MM.1S (cell line): ENCODE measurements at regions not wholly inside any gene's neighbourhood (a gene's known extent, or its start where the extent isn't known, plus 50 kb on each side); places are given as distances from the start of the nearest gene placed in this dataset.

ENCODE experiments used
- EZH2 ChIP-seq: fragments of 300-600 bp; sonication (generic); optimal IDR thresholded peaks from 2 replicates; pipeline ENCODE3; 2017; ENCODE audit warnings: low read depth, mild to moderate bottlenecking, antibody characterized with exemption, low read length, mixed read lengths
- EZH2phosphoT487 ChIP-seq: fragments of 300-600 bp; sonication (generic); IDR thresholded peaks from 2 replicates; pipeline ENCODE4 v1.6.1; 2018; ENCODE audit warnings: antibody characterized with exemption, low read length
- TF ChIP-seq, protein P1 (sequence below): fragments of 300-600 bp; sonication (generic); IDR thresholded peaks from 2 replicates; pipeline ENCODE4 v1.5.1; 2016; ENCODE audit warnings: antibody characterized with exemption, low read length, mixed read lengths

DNA sequence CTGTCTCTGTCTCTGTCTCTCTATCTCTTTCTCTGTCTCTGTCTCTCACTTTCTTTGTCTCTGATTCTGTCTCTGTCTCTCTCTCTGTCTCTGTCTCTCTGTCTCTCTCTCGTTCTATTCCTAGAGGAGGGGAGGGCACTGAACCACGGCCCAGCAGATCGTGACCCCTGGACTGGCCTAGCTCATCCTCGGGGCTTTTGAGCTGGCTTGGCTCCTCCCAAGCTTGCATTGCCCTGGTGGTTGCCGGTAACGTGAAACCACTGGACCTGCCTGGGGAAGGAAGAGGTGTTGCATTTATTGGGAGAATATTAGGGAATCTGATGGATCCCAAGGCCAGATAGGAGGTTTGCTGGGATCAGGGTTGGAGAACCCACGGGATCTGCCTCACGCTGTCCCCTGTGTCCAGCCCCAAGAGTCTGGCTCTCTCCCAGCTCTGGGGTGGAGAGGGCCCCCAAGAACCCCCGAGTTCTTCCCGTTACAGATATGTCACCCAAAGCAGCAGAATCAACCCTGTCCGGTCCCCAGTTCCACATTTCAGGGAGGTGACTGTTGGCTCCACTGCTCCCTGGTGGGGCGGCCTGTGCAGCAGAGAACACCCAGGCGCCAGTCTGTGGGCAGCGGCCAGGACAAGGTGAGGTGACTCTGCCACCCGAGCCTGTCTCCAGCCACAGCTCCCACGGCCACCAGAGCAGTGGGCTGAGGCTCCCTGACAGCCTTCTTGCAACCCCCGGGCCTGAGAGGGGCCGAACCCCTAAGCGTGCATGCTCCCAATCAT lies 228.3 kb downstream of the TTLL2 start:
- TF ChIP-seq, protein P1, sequence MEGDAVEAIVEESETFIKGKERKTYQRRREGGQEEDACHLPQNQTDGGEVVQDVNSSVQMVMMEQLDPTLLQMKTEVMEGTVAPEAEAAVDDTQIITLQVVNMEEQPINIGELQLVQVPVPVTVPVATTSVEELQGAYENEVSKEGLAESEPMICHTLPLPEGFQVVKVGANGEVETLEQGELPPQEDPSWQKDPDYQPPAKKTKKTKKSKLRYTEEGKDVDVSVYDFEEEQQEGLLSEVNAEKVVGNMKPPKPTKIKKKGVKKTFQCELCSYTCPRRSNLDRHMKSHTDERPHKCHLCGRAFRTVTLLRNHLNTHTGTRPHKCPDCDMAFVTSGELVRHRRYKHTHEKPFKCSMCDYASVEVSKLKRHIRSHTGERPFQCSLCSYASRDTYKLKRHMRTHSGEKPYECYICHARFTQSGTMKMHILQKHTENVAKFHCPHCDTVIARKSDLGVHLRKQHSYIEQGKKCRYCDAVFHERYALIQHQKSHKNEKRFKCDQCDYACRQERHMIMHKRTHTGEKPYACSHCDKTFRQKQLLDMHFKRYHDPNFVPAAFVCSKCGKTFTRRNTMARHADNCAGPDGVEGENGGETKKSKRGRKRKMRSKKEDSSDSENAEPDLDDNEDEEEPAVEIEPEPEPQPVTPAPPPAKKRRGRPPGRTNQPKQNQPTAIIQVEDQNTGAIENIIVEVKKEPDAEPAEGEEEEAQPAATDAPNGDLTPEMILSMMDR: no peak
- no peak for TF ChIP-seq EZH2
- no peak for TF ChIP-seq EZH2phosphoT487
